OCI-LY3 (cell line): ENCODE measurements at regions not wholly inside any gene's neighbourhood (a gene's known extent, or its start where the extent isn't known, plus 50 kb on each side); places are given as distances from the start of the nearest gene placed in this dataset.

ENCODE experiments used
- H2AFZ ChIP-seq: fragments of 200-600, 300-600 bp; shearing (Covaris generic); 2 replicates; pipeline ENCODE4 v1.6.0; 2014; ENCODE audit warnings: antibody characterized with exemption, low read depth, low read length
- H3K27ac ChIP-seq: fragments of 200-600, 300-600 bp; sonication (generic); 2 replicates; pipeline ENCODE4 v1.5.1; 2014; ENCODE audit warnings: mild to moderate bottlenecking, low read length, moderate library complexity, mixed read lengths
- H3K27me3 ChIP-seq: fragments of 200-600, 300-600 bp; sonication (generic); 2 replicates; pipeline ENCODE4 v1.6.1; 2014; ENCODE audit warnings: low read depth, low read length, mixed read lengths
- H3K36me3 ChIP-seq: fragments of 200-600, 300-600 bp; sonication (generic); replicated peaks from 2 replicates; pipeline ENCODE3; 2014; ENCODE audit warnings: low read depth, low read length, mixed read lengths
- H3K4me1 ChIP-seq: fragments of 300-600, 200-600 bp; sonication (generic); 2 replicates; pipeline ENCODE4 v1.6.1; 2014; ENCODE audit warnings: low read length, mixed read lengths
- H3K4me2 ChIP-seq: fragments of 200-600, 300-600 bp; sonication (generic); 2 replicates; pipeline ENCODE4 v1.6.1; 2014; ENCODE audit warnings: low read length, mixed read lengths
- H3K4me3 ChIP-seq: fragments of 300-600, 200-600 bp; sonication (generic); 2 replicates; pipeline ENCODE4 v1.5.1; 2014; ENCODE audit warnings: antibody characterized with exemption, mild to moderate bottlenecking, low read length, moderate library complexity
- H3K79me2 ChIP-seq: fragments of 300-600, 200-600 bp; shearing (Covaris generic); 2 replicates; pipeline ENCODE4 v1.6.1; 2014; ENCODE audit warnings: mild to moderate bottlenecking, low read length, mixed read lengths
- H3K9ac ChIP-seq: fragments of 300-600, 200-600 bp; shearing (Covaris generic); 2 replicates; pipeline ENCODE4 v1.6.0; 2014; ENCODE audit warnings: mild to moderate bottlenecking, low read length, moderate library complexity
- H3K9me3 ChIP-seq: fragments of 200-600, 300-600 bp; shearing (Covaris generic); 2 replicates; pipeline ENCODE4 v1.6.1; 2014; ENCODE audit warnings: low read length, mixed read lengths; ENCODE audit not compliant: insufficient read depth
- H4K20me1 ChIP-seq: fragments of 200-600, 300-600 bp; sonication (generic); 2 replicates; pipeline ENCODE4 v1.6.1; 2016; ENCODE audit warnings: low read length, mixed read lengths; ENCODE audit not compliant: insufficient read depth
- CTCF ChIP-seq: fragments of 200-600, 300-600 bp; sonication (generic); IDR thresholded peaks from 2 replicates; pipeline ENCODE4 v1.5.1; 2014; ENCODE audit warnings: antibody characterized with exemption, low read length, low read depth
- EZH2phosphoT487 ChIP-seq: fragments of 200-600 bp; shearing (Covaris generic); IDR thresholded peaks from 2 replicates; pipeline ENCODE4 v1.6.1; 2018; ENCODE audit warnings: antibody characterized with exemption, mixed run types, low read depth

DNA sequence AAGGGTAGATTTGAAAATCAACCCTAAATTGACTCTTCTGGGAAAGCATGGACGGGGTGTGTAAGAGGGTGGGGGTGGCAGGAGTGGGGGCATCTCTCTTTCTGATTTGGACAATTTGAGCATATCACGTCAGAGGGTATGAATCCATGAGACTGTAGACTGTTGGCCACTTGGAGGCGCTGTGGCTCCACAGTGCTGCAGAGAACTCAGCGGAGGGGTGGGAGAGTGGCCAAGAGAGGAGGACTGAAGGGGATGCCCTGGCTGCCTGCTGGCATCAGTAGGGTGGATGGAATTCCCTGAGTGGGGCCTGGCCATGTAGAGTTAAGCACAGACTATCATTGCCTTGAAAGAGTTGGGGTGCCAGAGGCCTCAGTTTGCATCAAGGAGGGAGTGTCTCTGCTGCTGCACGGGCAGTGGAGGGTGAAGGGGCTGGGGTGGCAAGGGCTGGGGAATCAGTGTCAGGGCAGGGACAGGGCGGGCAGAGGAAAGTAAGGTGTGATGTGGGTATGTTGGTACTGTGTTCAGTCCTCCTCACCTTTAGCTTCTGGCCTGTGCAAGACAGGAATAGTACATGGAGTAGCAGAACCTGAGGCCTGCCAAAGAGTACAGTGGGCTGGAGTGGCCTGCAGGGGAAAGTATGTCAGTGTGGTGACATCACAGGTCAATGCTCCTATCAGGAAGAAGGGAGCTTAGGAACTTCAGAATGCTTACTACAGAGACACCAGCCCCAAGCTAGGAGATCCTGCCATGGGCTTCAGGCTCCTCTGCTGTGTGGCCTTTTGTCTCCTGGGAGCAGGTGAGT, 133.5 kb upstream of the PRSS58 start:
- H4K20me1 ChIP-seq = no peaks in the 10 kb centered on the region
- no peaks in the 10 kb centered on the region for H3K9me3 ChIP-seq
- no peak overlapping the region for H3K4me3 ChIP-seq
- H3K4me1 ChIP-seq = no peaks in the 10 kb centered on the region
- no peaks in the 10 kb centered on the region for H3K79me2 ChIP-seq
- H3K27ac ChIP-seq = no peak overlapping the region
- TF ChIP-seq CTCF (peak; percentile 60), EZH2phosphoT487 (no peak)
- no peak overlapping the region for H3K9ac ChIP-seq
- H2AFZ ChIP-seq = peak overlapping the region; percentile 73
- peaks cover 24% of the 10 kb centered on the region for H3K27me3 ChIP-seq
- no peaks in the 10 kb centered on the region for H3K36me3 ChIP-seq
- H3K4me2 ChIP-seq = no peak overlapping the region

DNA sequence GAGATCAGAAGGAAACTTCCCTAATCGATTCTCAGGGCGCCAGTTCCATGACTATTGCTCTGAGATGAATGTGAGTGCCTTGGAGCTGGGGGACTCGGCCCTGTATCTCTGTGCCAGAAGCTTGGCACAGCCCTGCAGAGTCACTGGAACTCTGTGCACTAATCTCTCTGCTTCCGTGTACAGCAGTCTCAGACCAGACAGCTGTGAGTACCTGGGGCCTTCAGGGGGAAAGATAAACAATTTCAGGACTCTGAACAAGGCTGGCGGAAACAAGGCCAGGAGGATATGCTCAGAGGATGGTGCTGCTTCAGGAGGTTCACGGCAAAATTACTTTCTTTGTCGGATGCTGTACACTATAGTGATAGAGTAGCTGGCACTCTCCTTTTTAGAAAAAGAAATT, 131.7 kb upstream of the PRSS58 start:
- Histone ChIP-seq H2AFZ (no peak overlapping the region), H3K27me3 (peaks cover 19% of the 10 kb centered on the region)

DNA sequence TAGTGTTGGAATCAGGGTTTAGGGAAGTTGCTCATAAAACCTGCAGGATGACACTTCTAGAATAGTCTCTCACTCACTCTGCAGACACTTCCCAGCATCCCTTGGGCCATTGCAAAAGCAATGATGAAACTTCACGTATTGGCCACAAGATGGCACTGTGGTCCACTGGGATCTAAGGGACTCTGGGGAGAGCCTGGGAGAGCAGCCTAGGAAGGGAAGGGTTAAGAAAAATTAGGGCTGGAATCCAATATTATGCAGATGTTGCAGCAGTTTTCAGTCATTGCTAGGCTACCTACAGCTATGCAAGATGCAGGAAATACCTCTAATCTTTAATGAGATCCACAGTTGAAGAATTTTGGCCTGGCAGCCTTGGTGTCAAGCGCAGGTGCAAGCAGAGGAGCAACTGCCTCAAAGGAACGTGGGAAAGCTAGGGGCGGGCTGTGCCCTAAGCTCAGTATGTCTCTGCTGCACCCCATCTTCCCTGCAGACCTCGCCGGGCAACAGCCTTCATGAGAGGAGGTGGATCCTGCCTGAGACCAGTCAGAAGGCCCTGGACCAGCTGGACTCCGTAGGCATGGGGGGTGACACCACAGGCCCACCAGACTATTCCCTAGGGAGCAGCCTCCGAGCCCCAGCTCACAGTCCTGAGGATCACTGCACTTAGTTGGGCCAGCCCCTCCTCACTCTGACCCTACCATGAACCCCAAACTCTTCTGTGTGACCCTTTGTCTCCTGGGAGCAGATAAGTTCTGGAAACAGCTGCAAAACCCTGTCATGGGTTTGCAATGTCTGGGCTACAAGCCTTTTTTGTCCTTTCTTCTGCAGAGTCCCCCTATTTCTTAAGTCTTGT, 127.9 kb upstream of the PRSS58 start:
- H2AFZ ChIP-seq = peak overlapping the region; percentile 31; the same call in 1 of the 2 replicates
- no peaks in the 10 kb centered on the region for H4K20me1 ChIP-seq
- no peak overlapping the region for H3K4me2 ChIP-seq
- no peaks in the 10 kb centered on the region for H3K36me3 ChIP-seq
- TF ChIP-seq CTCF (peak; percentile 86), EZH2phosphoT487 (no peak)
- H3K27ac ChIP-seq = no peak overlapping the region
- H3K27me3 ChIP-seq = peaks cover 19% of the 10 kb centered on the region
- no peak overlapping the region for H3K4me3 ChIP-seq
- H3K9ac ChIP-seq = no peak overlapping the region
- H3K79me2 ChIP-seq = no peaks in the 10 kb centered on the region
- no peaks in the 10 kb centered on the region for H3K9me3 ChIP-seq
- peaks cover 5% of the 10 kb centered on the region; the same call in 1 of the 2 replicates for H3K4me1 ChIP-seq

More for the DNA sequence above, 131.7 kb upstream of the PRSS58 start:
- H3K36me3 ChIP-seq = no peaks in the 10 kb centered on the region
- no peaks in the 10 kb centered on the region for H3K9me3 ChIP-seq
- H3K4me3 ChIP-seq = no peak overlapping the region
- no peak overlapping the region for H3K4me2 ChIP-seq
- no peak overlapping the region for H3K9ac ChIP-seq
- TF ChIP-seq CTCF (no peak), EZH2phosphoT487 (no peak)
- no peaks in the 10 kb centered on the region for H3K4me1 ChIP-seq
- H3K79me2 ChIP-seq = no peaks in the 10 kb centered on the region
- no peak overlapping the region for H3K27ac ChIP-seq
- no peaks in the 10 kb centered on the region for H4K20me1 ChIP-seq

- no peaks in the 10 kb centered on the region for H3K36me3 ChIP-seq
- peaks cover 19% of the 10 kb centered on the region for H3K27me3 ChIP-seq
- no peak overlapping the region for H3K4me3 ChIP-seq
- TF ChIP-seq EZH2phosphoT487 = no peak
- no peak for TF ChIP-seq CTCF
- peaks cover 5% of the 10 kb centered on the region; the same call in 1 of the 2 replicates for H3K4me1 ChIP-seq
- H3K9ac ChIP-seq = no peak overlapping the region
- H2AFZ ChIP-seq = peak overlapping the region; percentile 72; the same call in 1 of the 2 replicates
- H4K20me1 ChIP-seq = no peaks in the 10 kb centered on the region
- H3K79me2 ChIP-seq = no peaks in the 10 kb centered on the region
- no peak overlapping the region for H3K27ac ChIP-seq
- no peaks in the 10 kb centered on the region for H3K9me3 ChIP-seq
- H3K4me2 ChIP-seq = no peak overlapping the region
Observed at GRCh38 chr7:142384493-142384922, 126.7 kb upstream of the PRSS58 start.
